ENCODE measurements at regions not wholly inside any gene's neighbourhood (a gene's known extent, or its start where the extent isn't known, plus 50 kb on each side); places are given as distances from the start of the nearest gene placed in this dataset.

- peaks cover 6% of the 10 kb centered on the region for H3K9me3 Mint-ChIP-seq (ENCODE audit: low read depth, unreplicated experiment)
- CTCF ChIA-PET, result no interaction called here
- no TSS peak for BruUV-seq (replicated peaks)
- DNase-seq, result no peak
- TF ChIP-seq CTCF (IDR thresholded peaks at IDR 0.05; ENCODE audit: unreplicated experiment), result no peak
- H3K27ac Mint-ChIP-seq (ENCODE audit: unreplicated experiment), result no peak overlapping the region
- no peaks in the 10 kb centered on the region for H3K36me3 Mint-ChIP-seq (ENCODE audit: insufficient read depth, unreplicated experiment)
- H3K4me1 Mint-ChIP-seq (ENCODE audit: low read depth, unreplicated experiment), result no peaks in the 10 kb centered on the region
- H3K4me3 Mint-ChIP-seq (ENCODE audit: low read depth, unreplicated experiment), result no peak overlapping the region
- intact Hi-C loops (cut with micrococcal nuclease; ENCODE audit: unreplicated experiment), result no loop called here
- H3K27me3 Mint-ChIP-seq (ENCODE audit: unreplicated experiment), result no peaks in the 10 kb centered on the region
Observed at GRCh38 chr5:26578002-26578401, 460.4 kb downstream of the CDH9 start.

- intact Hi-C loops (cut with micrococcal nuclease; ENCODE audit: unreplicated experiment), result no loop called here
- Mint-ChIP-seq H3K4me3 (ENCODE audit: low read depth, unreplicated experiment) (no peak overlapping the region), H3K9me3 (ENCODE audit: low read depth, unreplicated experiment) (peaks cover 9% of the 10 kb centered on the region), H3K36me3 (ENCODE audit: insufficient read depth, unreplicated experiment) (no peaks in the 10 kb centered on the region), H3K4me1 (ENCODE audit: low read depth, unreplicated experiment) (no peaks in the 10 kb centered on the region), H3K27me3 (ENCODE audit: unreplicated experiment) (no peaks in the 10 kb centered on the region), H3K27ac (ENCODE audit: unreplicated experiment) (no peak overlapping the region)
- BruUV-seq (replicated peaks), result no TSS peak
- CTCF ChIA-PET, result no interaction called here
- no peak for DNase-seq
- TF ChIP-seq CTCF (IDR thresholded peaks at IDR 0.05; ENCODE audit: unreplicated experiment), result no peak
Observed at GRCh38 chr5:26572480-26572879, 465.9 kb downstream of the CDH9 start.

- H3K36me3 Mint-ChIP-seq (ENCODE audit: insufficient read depth, unreplicated experiment), result no peaks in the 10 kb centered on the region
- no peak overlapping the region for H3K27ac Mint-ChIP-seq (ENCODE audit: unreplicated experiment)
- TF ChIP-seq CTCF (IDR thresholded peaks at IDR 0.05; ENCODE audit: unreplicated experiment), result no peak
- H3K9me3 Mint-ChIP-seq (ENCODE audit: low read depth, unreplicated experiment), result peaks cover 12% of the 10 kb centered on the region
- CTCF ChIA-PET, result no interaction called here
- H3K4me3 Mint-ChIP-seq (ENCODE audit: low read depth, unreplicated experiment), result no peak overlapping the region
- H3K4me1 Mint-ChIP-seq (ENCODE audit: low read depth, unreplicated experiment), result no peaks in the 10 kb centered on the region
- BruUV-seq (replicated peaks), result no TSS peak
- no peaks in the 10 kb centered on the region for H3K27me3 Mint-ChIP-seq (ENCODE audit: unreplicated experiment)
- no peak for DNase-seq
- intact Hi-C loops (cut with micrococcal nuclease; ENCODE audit: unreplicated experiment), result no loop called here
Observed at GRCh38 chr5:26569929-26570258, 468.5 kb downstream of the CDH9 start.

GRCh38 chr5:26569241-26569928, 469.0 kb downstream of the CDH9 start:
- Mint-ChIP-seq H3K36me3 (ENCODE audit: insufficient read depth, unreplicated experiment) (no peaks in the 10 kb centered on the region), H3K4me3 (ENCODE audit: low read depth, unreplicated experiment) (no peak overlapping the region), H3K27me3 (ENCODE audit: unreplicated experiment) (no peaks in the 10 kb centered on the region), H3K27ac (ENCODE audit: unreplicated experiment) (no peak overlapping the region), H3K9me3 (ENCODE audit: low read depth, unreplicated experiment) (peaks cover 12% of the 10 kb centered on the region), H3K4me1 (ENCODE audit: low read depth, unreplicated experiment) (no peaks in the 10 kb centered on the region)
- BruUV-seq (replicated peaks), result no TSS peak
- no peak for TF ChIP-seq CTCF (IDR thresholded peaks at IDR 0.05; ENCODE audit: unreplicated experiment)
- CTCF ChIA-PET, result no interaction called here
- intact Hi-C loops (cut with micrococcal nuclease; ENCODE audit: unreplicated experiment), result no loop called here
- DNase-seq, result no peak

Measured in Calu3 (cell line).